Ascending aorta (tissue), 2 donors: ENCODE measurements at regions not wholly inside any gene's neighbourhood (a gene's known extent, or its start where the extent isn't known, plus 50 kb on each side); places are given as distances from the start of the nearest gene placed in this dataset.

ENCODE experiments used
- DNase-seq, 2 donors: peaks; one replicate each; pipeline ENCODE4 v3.0.0-alpha.2; 2019; ENCODE audit warnings: low spot score in 2 of 2
- H3K27ac ChIP-seq, 2 donors: fragments of 200-600 bp; sonication (generic); one replicate each; pipeline ENCODE4 v1.5.1; 2016 to 2017; ENCODE audit warnings: mild to moderate bottlenecking in 1 of 2
- H3K27me3 ChIP-seq: fragments of 200-600 bp; sonication (generic); one replicate; pipeline ENCODE4 v1.5.1; 2017
- H3K36me3 ChIP-seq, 2 donors: fragments of 200-600 bp; sonication (generic); one replicate each; pipeline ENCODE4 v1.5.1; 2016
- H3K4me1 ChIP-seq, 2 donors: fragments of 200-600 bp; sonication (generic); one replicate each; pipeline ENCODE4 v1.5.1; 2016 to 2017; ENCODE audit warnings: mild to moderate bottlenecking in 1 of 2
- H3K4me3 ChIP-seq, 2 donors: fragments of 200-600 bp; sonication (generic); one replicate each; pipeline ENCODE4 v1.5.1; 2016 to 2017; ENCODE audit warnings: mild to moderate bottlenecking in 1 of 2
- H3K9me3 ChIP-seq, 2 donors: fragments of 200-600 bp; sonication (generic); one replicate each; pipeline ENCODE4 v1.5.1; 2016
- intact Hi-C: fragments of 100-400 bp; cut with DNase I; formaldehyde crosslinking; loops from one replicate; pipeline ENCODE4 v1.15.1; 2023
- TF ChIP-seq, protein P1 (sequence below), 3 experiments: fragments of 200-600 bp in 2 of 3; fragments of 450-650 bp in 1 of 3; sonication (generic) in 2 of 3; IDR thresholded peaks; one replicate each; pipeline ENCODE4 v1.5.1; 2016 to 2019; ENCODE audit warnings: antibody characterized with exemption in 3 of 3, mild to moderate bottlenecking in 1 of 3, moderate library complexity in 1 of 3

DNA sequence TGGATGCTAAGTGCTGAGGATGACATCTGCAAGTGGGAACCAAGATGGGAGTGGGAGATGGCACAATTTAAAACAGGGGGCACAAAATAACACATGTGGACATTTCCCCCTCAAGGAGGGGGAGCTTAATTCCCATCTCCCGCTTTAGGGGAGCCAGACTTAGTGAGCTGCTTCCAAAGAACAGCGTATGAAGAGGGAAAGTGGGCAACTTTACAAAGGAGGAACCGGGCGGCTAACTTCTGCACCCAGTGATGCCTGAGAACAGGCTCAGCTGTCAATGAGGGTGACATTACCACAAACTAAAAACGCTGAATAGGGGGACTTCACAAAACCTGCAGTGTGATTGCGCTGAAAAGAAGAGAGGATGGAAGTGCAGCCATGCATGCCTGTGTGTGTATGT lies 95.5 kb upstream of the NXT1 start:
- Histone ChIP-seq H3K4me1 (peaks cover 0 to 13% of the 10 kb centered on the region in 2 donors), H3K9me3 (no peaks in the 10 kb centered on the region), H3K36me3 (no peaks in the 10 kb centered on the region), H3K4me3 (no peak overlapping the region), H3K27me3 (no peaks in the 10 kb centered on the region), H3K27ac (no peak overlapping the region)
- TF ChIP-seq, protein P1, sequence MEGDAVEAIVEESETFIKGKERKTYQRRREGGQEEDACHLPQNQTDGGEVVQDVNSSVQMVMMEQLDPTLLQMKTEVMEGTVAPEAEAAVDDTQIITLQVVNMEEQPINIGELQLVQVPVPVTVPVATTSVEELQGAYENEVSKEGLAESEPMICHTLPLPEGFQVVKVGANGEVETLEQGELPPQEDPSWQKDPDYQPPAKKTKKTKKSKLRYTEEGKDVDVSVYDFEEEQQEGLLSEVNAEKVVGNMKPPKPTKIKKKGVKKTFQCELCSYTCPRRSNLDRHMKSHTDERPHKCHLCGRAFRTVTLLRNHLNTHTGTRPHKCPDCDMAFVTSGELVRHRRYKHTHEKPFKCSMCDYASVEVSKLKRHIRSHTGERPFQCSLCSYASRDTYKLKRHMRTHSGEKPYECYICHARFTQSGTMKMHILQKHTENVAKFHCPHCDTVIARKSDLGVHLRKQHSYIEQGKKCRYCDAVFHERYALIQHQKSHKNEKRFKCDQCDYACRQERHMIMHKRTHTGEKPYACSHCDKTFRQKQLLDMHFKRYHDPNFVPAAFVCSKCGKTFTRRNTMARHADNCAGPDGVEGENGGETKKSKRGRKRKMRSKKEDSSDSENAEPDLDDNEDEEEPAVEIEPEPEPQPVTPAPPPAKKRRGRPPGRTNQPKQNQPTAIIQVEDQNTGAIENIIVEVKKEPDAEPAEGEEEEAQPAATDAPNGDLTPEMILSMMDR (IDR thresholded peaks at IDR 0.05): no peak
- intact Hi-C loops: no loop called here
- DNase-seq: no peak

DNA sequence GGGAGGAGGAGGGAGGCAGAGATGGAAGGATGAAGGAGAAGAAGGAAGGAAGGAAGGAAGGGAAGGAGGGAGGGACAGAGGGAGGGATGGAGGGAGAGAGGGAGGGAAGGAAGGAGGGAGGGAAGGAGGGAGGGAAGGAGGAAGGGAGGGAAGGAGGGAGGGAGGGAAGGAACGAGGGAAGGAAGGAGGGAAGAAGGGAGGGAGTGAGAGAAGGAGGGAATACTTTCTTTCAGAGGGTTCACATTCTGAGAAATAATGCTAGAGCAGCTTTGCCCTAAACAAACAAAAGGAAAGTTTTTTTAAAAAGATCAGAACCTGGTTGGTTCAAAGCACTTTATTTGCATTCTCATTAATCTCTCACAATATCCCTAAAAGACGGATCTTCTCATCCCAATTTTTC lies 96.1 kb upstream of the NXT1 start:
- TF ChIP-seq, protein P1 (IDR thresholded peaks at IDR 0.05): no peak
- intact Hi-C loops: no loop called here
- no peak overlapping the region for H3K27ac ChIP-seq
- no peak for DNase-seq
- H3K9me3 ChIP-seq: no peaks in the 10 kb centered on the region
- H3K4me3 ChIP-seq: no peak overlapping the region
- H3K27me3 ChIP-seq: no peaks in the 10 kb centered on the region
- H3K4me1 ChIP-seq: peaks cover 0 to 13% of the 10 kb centered on the region in 2 donors
- no peaks in the 10 kb centered on the region for H3K36me3 ChIP-seq

DNA sequence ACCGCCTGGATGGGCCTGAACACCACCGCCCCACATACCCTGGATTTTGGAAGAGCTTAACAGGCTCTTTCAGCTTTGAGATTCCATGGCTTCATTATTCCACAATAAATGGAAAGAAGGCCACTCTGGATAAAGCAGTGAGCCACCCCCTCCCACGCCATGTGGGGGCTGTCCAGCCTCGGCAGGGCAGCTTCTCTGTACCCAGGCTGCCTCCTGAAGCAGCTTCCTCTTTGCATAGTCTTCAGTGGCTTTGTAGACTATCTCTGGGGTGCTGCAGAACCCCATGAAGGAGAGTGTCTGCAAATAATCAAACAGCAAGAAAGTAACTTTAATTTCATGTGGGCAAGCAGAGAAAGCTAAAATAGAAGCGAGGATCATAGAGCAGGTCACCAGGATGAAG lies 96.6 kb upstream of the NXT1 start:
- Histone ChIP-seq H3K9me3 (no peaks in the 10 kb centered on the region), H3K4me1 (peaks cover 0 to 13% of the 10 kb centered on the region in 2 donors), H3K27ac (no peak overlapping the region), H3K36me3 (no peaks in the 10 kb centered on the region), H3K4me3 (no peak overlapping the region), H3K27me3 (no peaks in the 10 kb centered on the region)
- TF ChIP-seq, protein P1 (IDR thresholded peaks at IDR 0.05): no peak
- no peak for DNase-seq
- intact Hi-C loops: no loop called here

DNA sequence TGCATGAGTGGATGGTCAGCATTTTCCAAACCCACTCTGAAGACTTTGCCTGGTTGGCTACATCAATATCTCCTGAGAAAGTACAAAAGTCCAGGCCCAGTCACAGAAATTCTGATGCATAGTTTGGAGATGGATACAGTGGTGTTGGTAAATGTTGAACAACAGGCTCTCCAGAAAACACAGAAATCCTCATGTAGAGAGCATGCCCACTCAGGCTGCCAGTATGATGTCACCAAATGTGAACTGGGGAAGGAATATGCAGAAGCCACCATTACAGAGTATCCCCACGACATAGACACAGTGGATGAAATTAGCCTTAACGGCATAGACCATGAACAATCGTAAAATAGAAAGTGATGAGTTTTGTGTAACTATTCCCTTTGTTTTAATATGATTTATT lies 97.1 kb upstream of the NXT1 start:
- no peak for DNase-seq
- no peaks in the 10 kb centered on the region for H3K36me3 ChIP-seq
- TF ChIP-seq, protein P1 (IDR thresholded peaks at IDR 0.05): no peak
- no peak overlapping the region for H3K27ac ChIP-seq
- intact Hi-C loops: no loop called here
- H3K4me1 ChIP-seq: peaks cover 0 to 13% of the 10 kb centered on the region in 2 donors
- H3K9me3 ChIP-seq: no peaks in the 10 kb centered on the region
- no peaks in the 10 kb centered on the region for H3K27me3 ChIP-seq
- no peak overlapping the region for H3K4me3 ChIP-seq

DNA sequence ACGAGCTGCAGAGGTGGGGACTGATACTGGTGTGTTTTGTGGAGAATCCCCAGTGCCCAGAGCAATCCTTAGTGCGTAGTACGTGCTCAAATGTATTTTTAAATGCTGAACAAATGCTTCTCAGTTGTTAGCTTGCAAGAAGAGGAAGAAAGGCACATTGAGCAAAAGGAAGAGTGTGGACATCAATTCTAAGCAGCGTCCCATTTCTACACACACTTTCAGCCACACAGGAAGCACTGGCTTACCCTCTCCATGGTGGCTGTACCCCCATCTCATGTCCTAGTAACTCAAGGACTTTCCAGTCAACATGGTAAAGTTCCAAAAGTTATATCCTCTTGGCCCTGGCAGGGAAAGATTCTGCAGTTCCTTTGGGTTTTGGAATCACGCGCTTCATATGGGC lies 98.8 kb upstream of the NXT1 start:
- intact Hi-C loops: no loop called here
- H3K36me3 ChIP-seq: no peaks in the 10 kb centered on the region
- no peaks in the 10 kb centered on the region for H3K9me3 ChIP-seq
- H3K4me3 ChIP-seq: no peak overlapping the region
- TF ChIP-seq, protein P1 (IDR thresholded peaks at IDR 0.05): no peak
- no peak for DNase-seq
- peaks cover 0 to 5% of the 10 kb centered on the region in 2 donors for H3K4me1 ChIP-seq
- H3K27ac ChIP-seq: no peak overlapping the region
- H3K27me3 ChIP-seq: no peaks in the 10 kb centered on the region

DNA sequence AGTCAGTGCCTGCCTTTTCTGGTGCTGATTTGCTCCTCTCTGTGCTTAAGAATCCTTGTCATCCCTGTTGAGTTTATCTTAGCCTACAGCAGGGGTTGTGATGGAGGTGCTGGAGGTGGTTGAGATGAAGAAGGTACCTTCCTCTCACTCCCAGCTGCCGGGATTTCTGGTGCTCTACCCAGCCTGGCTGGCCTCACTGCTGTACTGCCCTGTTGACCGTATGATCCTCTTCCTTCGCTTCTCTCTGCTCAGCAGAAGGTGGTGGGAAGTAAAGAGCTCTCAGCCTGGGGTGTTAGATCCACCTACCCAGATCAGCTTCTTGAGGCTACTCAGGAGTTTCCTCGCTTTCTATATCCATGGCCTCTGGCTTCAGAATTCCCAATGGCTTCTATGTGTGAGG lies 101.0 kb upstream of the NXT1 start:
- no peak overlapping the region for H3K4me3 ChIP-seq
- peaks cover 0 to 5% of the 10 kb centered on the region in 2 donors for H3K4me1 ChIP-seq
- H3K27ac ChIP-seq: no peak overlapping the region
- no peaks in the 10 kb centered on the region for H3K9me3 ChIP-seq
- no peak for DNase-seq
- TF ChIP-seq, protein P1 (IDR thresholded peaks at IDR 0.05): no peak
- no peaks in the 10 kb centered on the region for H3K36me3 ChIP-seq
- no peaks in the 10 kb centered on the region for H3K27me3 ChIP-seq
- intact Hi-C loops: loop anchor here (5.0 kb wide), 1 partner anchor 93 kb away; no protein-coding TSS in a partner anchor
